ENCODE measurements at regions not wholly inside any gene's neighbourhood (a gene's known extent, or its start where the extent isn't known, plus 50 kb on each side); places are given as distances from the start of the nearest gene placed in this dataset.

DNA sequence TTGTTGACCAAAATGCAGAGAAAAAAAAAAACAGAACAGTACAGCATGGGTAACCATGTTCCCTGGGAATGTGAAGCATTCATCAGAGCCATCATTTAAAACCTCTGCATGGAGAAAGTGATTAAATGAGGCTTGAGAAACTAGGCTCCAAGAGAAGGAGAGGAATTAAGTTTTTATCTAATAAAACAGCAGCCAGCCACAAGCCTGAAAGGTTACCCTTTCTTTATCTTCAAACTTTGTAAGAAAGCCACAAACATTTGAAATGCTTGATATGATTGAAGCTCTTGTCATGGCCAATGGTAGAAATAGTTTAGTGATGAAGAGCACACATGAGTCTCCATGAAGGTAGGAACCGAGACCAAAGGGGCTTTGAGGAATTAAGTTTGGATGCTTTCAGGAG lies 144.9 kb upstream of the SYT1 start:
- H3K4me1 ChIP-seq (ENCODE audit: control insufficient read depth, insufficient read depth, low read depth, low read length) = no peaks in the 10 kb centered on the region
- H2BK5ac ChIP-seq (ENCODE audit: low read depth, low read length, poor library complexity, severe bottlenecking) = no peak overlapping the region
- H3K23ac ChIP-seq (ENCODE audit: low read length in 2 of 2) = no peak overlapping the region
- H3K9me3 ChIP-seq (ENCODE audit: control insufficient read depth, low read length) = no peaks in the 10 kb centered on the region
- H3K18ac ChIP-seq (ENCODE audit: low read depth in 1 of 2, low read length in 2 of 2) = no peak overlapping the region
- no peak for DNase-seq
- no peaks in the 10 kb centered on the region for H3K36me3 ChIP-seq (ENCODE audit: control insufficient read depth in 1 of 2, insufficient read depth in 2 of 2, low read depth in 1 of 2, low read length in 2 of 2)
- no peak overlapping the region for H2BK12ac ChIP-seq (ENCODE audit: low read length in 2 of 2)
- H3K4ac ChIP-seq (ENCODE audit: low read depth in 1 of 2, low read length in 2 of 2) = no peak overlapping the region
- 92% methylated on average over 1 of the region's 1 CpG for WGBS
- no peak overlapping the region for H2BK120ac ChIP-seq (ENCODE audit: low read depth, low read length)
- H3K9ac ChIP-seq (ENCODE audit: low read length) = no peak overlapping the region
- no peak overlapping the region for H4K8ac ChIP-seq (ENCODE audit: low read length)
- H4K91ac ChIP-seq (ENCODE audit: low read length) = no peak overlapping the region
- no peak overlapping the region for H3K4me3 ChIP-seq (ENCODE audit: insufficient read depth in 1 of 2, low read depth in 1 of 2, low read length in 2 of 2)
- H3K79me1 ChIP-seq (replicated peaks; ENCODE audit: low read length, poor library complexity, severe bottlenecking) = no peaks in the 10 kb centered on the region
- no peak overlapping the region for H3K4me2 ChIP-seq (ENCODE audit: low read length, poor library complexity, severe bottlenecking)
- no peak overlapping the region for H2AFZ ChIP-seq (ENCODE audit: low read depth, low read length)
- H3K14ac ChIP-seq (ENCODE audit: low read length in 2 of 2) = no peak overlapping the region
- no peak overlapping the region for H3K27ac ChIP-seq (ENCODE audit: low read length, poor library complexity, severe bottlenecking)
- no peaks in the 10 kb centered on the region for H3K27me3 ChIP-seq (ENCODE audit: control insufficient read depth in 1 of 2, insufficient read depth in 1 of 2, low read length in 2 of 2)
- H2BK15ac ChIP-seq (ENCODE audit: low read depth, poor library complexity, severe bottlenecking) = no peak overlapping the region
- no peak overlapping the region for H2AK5ac ChIP-seq (ENCODE audit: low read length, severe bottlenecking)

DNA sequence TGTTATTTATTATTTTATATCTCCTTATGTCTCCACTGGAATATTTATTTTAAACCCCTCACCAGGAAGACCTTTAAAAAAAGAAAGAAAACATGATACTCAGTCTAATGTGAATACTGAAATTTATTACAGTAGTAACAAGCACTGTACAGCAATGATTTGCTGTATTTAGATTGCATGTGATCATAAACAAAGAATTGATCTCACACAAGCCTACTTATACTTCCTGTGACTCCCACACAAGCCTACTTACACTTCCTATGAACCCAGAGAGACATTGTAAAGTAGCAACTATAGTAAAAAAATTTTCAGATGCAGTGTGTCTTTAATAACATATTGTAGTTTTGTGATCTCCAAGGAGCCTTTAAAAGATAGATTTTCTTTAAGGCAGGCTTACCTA lies 142.7 kb upstream of the SYT1 start:
- H2BK12ac ChIP-seq (ENCODE audit: low read length in 2 of 2) = no peak overlapping the region
- no peaks in the 10 kb centered on the region for H3K79me1 ChIP-seq (replicated peaks; ENCODE audit: low read length, poor library complexity, severe bottlenecking)
- H3K27ac ChIP-seq (ENCODE audit: low read length, poor library complexity, severe bottlenecking) = no peak overlapping the region
- no peak for DNase-seq
- H3K4me3 ChIP-seq (ENCODE audit: insufficient read depth in 1 of 2, low read depth in 1 of 2, low read length in 2 of 2) = no peak overlapping the region
- no peak overlapping the region for H2BK15ac ChIP-seq (ENCODE audit: low read depth, poor library complexity, severe bottlenecking)
- H3K4me2 ChIP-seq (ENCODE audit: low read length, poor library complexity, severe bottlenecking) = no peak overlapping the region
- H3K4ac ChIP-seq (ENCODE audit: low read depth in 1 of 2, low read length in 2 of 2) = no peak overlapping the region
- no peak overlapping the region for H3K9ac ChIP-seq (ENCODE audit: low read length)
- H3K27me3 ChIP-seq (ENCODE audit: control insufficient read depth in 1 of 2, insufficient read depth in 1 of 2, low read length in 2 of 2) = no peaks in the 10 kb centered on the region
- H3K9me3 ChIP-seq (ENCODE audit: control insufficient read depth, low read length) = no peaks in the 10 kb centered on the region
- no peak overlapping the region for H2BK5ac ChIP-seq (ENCODE audit: low read depth, low read length, poor library complexity, severe bottlenecking)
- no peaks in the 10 kb centered on the region for H3K4me1 ChIP-seq (ENCODE audit: control insufficient read depth, insufficient read depth, low read depth, low read length)
- no peak overlapping the region for H2BK120ac ChIP-seq (ENCODE audit: low read depth, low read length)
- no peak overlapping the region for H3K14ac ChIP-seq (ENCODE audit: low read length in 2 of 2)
- H3K23ac ChIP-seq (ENCODE audit: low read length in 2 of 2) = no peak overlapping the region
- H2AK5ac ChIP-seq (ENCODE audit: low read length, severe bottlenecking) = no peak overlapping the region
- no peaks in the 10 kb centered on the region for H3K36me3 ChIP-seq (ENCODE audit: control insufficient read depth in 1 of 2, insufficient read depth in 2 of 2, low read depth in 1 of 2, low read length in 2 of 2)
- H3K18ac ChIP-seq (ENCODE audit: low read depth in 1 of 2, low read length in 2 of 2) = no peak overlapping the region
- H4K91ac ChIP-seq (ENCODE audit: low read length) = no peak overlapping the region
- no peak overlapping the region for H2AFZ ChIP-seq (ENCODE audit: low read depth, low read length)
- H4K8ac ChIP-seq (ENCODE audit: low read length) = no peak overlapping the region

DNA sequence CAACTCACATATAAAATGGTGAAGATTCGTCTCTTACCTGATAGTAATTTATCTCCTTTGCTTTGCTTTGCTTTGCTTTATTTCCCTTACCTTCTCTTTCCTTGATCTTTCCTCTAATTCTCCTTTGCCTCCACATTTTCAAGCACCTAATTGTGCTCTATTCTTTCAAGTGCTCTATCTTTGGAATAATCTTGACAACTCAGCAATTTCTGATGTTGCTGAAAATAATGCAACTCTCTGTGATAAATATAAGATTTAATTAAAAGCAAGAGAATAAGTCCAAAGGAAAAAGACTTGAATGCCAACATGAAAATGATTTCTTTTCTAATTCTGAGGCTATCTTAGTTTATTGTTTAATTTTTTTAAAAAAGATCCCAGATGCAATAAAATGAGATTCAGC lies 139.5 kb upstream of the SYT1 start:
- no peak overlapping the region for H3K27ac ChIP-seq (ENCODE audit: low read length, poor library complexity, severe bottlenecking)
- 100% methylated on average over 1 of the region's 1 CpG for WGBS

DNA sequence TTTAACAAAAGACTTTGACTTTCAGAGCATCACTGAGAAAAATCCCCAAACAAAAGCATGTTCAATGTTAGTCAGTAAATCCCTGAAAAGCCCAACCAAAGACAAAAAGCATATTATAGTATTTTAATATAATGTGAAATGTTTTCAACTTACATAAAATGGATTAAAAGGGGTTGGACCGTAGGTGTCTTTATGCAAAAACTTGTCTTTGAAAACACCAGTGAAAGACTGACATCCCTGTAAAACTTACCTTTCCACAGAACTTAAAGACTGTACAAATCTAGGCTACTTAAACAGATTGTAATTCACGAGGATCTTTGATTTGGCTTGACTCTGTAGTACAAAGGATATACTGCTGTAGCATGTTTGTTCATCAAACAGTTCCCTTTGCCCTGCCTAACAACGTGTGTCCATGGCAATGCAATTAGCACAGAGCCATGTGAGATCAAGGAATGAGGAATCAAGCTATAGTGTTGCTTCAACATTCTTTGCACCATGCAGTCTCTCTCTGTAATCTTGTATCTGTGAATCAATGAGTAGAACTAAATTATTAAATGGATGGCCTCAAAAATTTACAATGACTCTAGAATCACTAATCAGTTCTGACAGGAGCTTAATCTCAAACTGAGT lies 138.5 kb upstream of the SYT1 start:
- Histone ChIP-seq H3K4me3 (ENCODE audit: insufficient read depth in 1 of 2, low read depth in 1 of 2, low read length in 2 of 2) (no peak overlapping the region), H3K4ac (ENCODE audit: low read depth in 1 of 2, low read length in 2 of 2) (no peak overlapping the region), H2AK5ac (ENCODE audit: low read length, severe bottlenecking) (no peak overlapping the region), H2AFZ (ENCODE audit: low read depth, low read length) (no peak overlapping the region), H3K36me3 (ENCODE audit: control insufficient read depth in 1 of 2, insufficient read depth in 2 of 2, low read depth in 1 of 2, low read length in 2 of 2) (no peaks in the 10 kb centered on the region), H3K14ac (ENCODE audit: low read length in 2 of 2) (no peak overlapping the region), H3K18ac (ENCODE audit: low read depth in 1 of 2, low read length in 2 of 2) (no peak overlapping the region), H3K23ac (ENCODE audit: low read length in 2 of 2) (no peak overlapping the region), H3K9ac (ENCODE audit: low read length) (no peak overlapping the region), H2BK15ac (ENCODE audit: low read depth, poor library complexity, severe bottlenecking) (no peak overlapping the region), H2BK120ac (ENCODE audit: low read depth, low read length) (no peak overlapping the region), H2BK12ac (ENCODE audit: low read length in 2 of 2) (no peak overlapping the region), H4K91ac (ENCODE audit: low read length) (no peak overlapping the region), H3K27ac (ENCODE audit: low read length, poor library complexity, severe bottlenecking) (no peak overlapping the region), H3K27me3 (ENCODE audit: control insufficient read depth in 1 of 2, insufficient read depth in 1 of 2, low read length in 2 of 2) (no peaks in the 10 kb centered on the region), H3K4me2 (ENCODE audit: low read length, poor library complexity, severe bottlenecking) (no peak overlapping the region), H3K9me3 (ENCODE audit: control insufficient read depth, low read length) (no peaks in the 10 kb centered on the region), H2BK5ac (ENCODE audit: low read depth, low read length, poor library complexity, severe bottlenecking) (no peak overlapping the region), H3K79me1 (replicated peaks; ENCODE audit: low read length, poor library complexity, severe bottlenecking) (no peaks in the 10 kb centered on the region), H4K8ac (ENCODE audit: low read length) (no peak overlapping the region), H3K4me1 (ENCODE audit: control insufficient read depth, insufficient read depth, low read depth, low read length) (no peaks in the 10 kb centered on the region)
- WGBS = 68% methylated on average over 2 of the region's 3 CpGs
- no peak for DNase-seq

More for the DNA sequence above, 139.5 kb upstream of the SYT1 start:
- no peak overlapping the region for H2BK12ac ChIP-seq (ENCODE audit: low read length in 2 of 2)
- no peaks in the 10 kb centered on the region for H3K27me3 ChIP-seq (ENCODE audit: control insufficient read depth in 1 of 2, insufficient read depth in 1 of 2, low read length in 2 of 2)
- H2BK120ac ChIP-seq (ENCODE audit: low read depth, low read length) = no peak overlapping the region
- no peak overlapping the region for H4K91ac ChIP-seq (ENCODE audit: low read length)
- H3K4me2 ChIP-seq (ENCODE audit: low read length, poor library complexity, severe bottlenecking) = no peak overlapping the region
- H2BK15ac ChIP-seq (ENCODE audit: low read depth, poor library complexity, severe bottlenecking) = no peak overlapping the region
- H4K8ac ChIP-seq (ENCODE audit: low read length) = no peak overlapping the region
- H3K36me3 ChIP-seq (ENCODE audit: control insufficient read depth in 1 of 2, insufficient read depth in 2 of 2, low read depth in 1 of 2, low read length in 2 of 2) = no peaks in the 10 kb centered on the region
- no peak overlapping the region for H3K23ac ChIP-seq (ENCODE audit: low read length in 2 of 2)
- H3K9me3 ChIP-seq (ENCODE audit: control insufficient read depth, low read length) = no peaks in the 10 kb centered on the region
- no peaks in the 10 kb centered on the region for H3K79me1 ChIP-seq (replicated peaks; ENCODE audit: low read length, poor library complexity, severe bottlenecking)
- no peak overlapping the region for H3K4me3 ChIP-seq (ENCODE audit: insufficient read depth in 1 of 2, low read depth in 1 of 2, low read length in 2 of 2)
- DNase-seq = no peak
- no peak overlapping the region for H2AFZ ChIP-seq (ENCODE audit: low read depth, low read length)
- H2AK5ac ChIP-seq (ENCODE audit: low read length, severe bottlenecking) = no peak overlapping the region
- H3K4me1 ChIP-seq (ENCODE audit: control insufficient read depth, insufficient read depth, low read depth, low read length) = no peaks in the 10 kb centered on the region
- H3K4ac ChIP-seq (ENCODE audit: low read depth in 1 of 2, low read length in 2 of 2) = no peak overlapping the region
- no peak overlapping the region for H2BK5ac ChIP-seq (ENCODE audit: low read depth, low read length, poor library complexity, severe bottlenecking)
- no peak overlapping the region for H3K14ac ChIP-seq (ENCODE audit: low read length in 2 of 2)
- H3K9ac ChIP-seq (ENCODE audit: low read length) = no peak overlapping the region
- no peak overlapping the region for H3K18ac ChIP-seq (ENCODE audit: low read depth in 1 of 2, low read length in 2 of 2)

All from mesenchymal stem cell (in vitro differentiated cells and primary cell).